Ramos (cell line): ENCODE measurements at regions not wholly inside any gene's neighbourhood (a gene's known extent, or its start where the extent isn't known, plus 50 kb on each side); places are given as distances from the start of the nearest gene placed in this dataset.
"Not testable (repeated sequence)": the region's sequence is repeated elsewhere in the genome, so short reads cannot be mapped to it uniquely, and the experiment has no call there.

Experiments
- in situ Hi-C: fragments of 300-500 bp; cut with MboI; formaldehyde crosslinking; loops from one replicate; pipeline ENCODE4 v1.14.3; 2022; ENCODE audit warnings: low sequenced_read_pairs; ENCODE audit not compliant: unreplicated experiment

GRCh38 chr14:55764784-55765183 lies 184.8 kb downstream of the KTN1 start:
- in situ Hi-C loops = no loop called here

- in situ Hi-C loops = no loop called here
Observed at GRCh38 chr14:55766071-55766470, 186.1 kb downstream of the KTN1 start.

- in situ Hi-C loops = no loop called here
Observed at GRCh38 chr14:55767286-55767685, 187.3 kb downstream of the KTN1 start.

- in situ Hi-C loops = no loop called here
Observed at GRCh38 chr14:55769877-55770276, 189.9 kb downstream of the KTN1 start.

- in situ Hi-C loops = no loop called here
Observed at GRCh38 chr14:55771242-55771981, 191.4 kb downstream of the KTN1 start.

GRCh38 chr14:55772486-55772885 lies 192.5 kb downstream of the KTN1 start:
- in situ Hi-C loops = no loop called here

- in situ Hi-C loops = no loop called here
Observed at GRCh38 chr14:55773312-55773711, 193.3 kb downstream of the KTN1 start.

GRCh38 chr14:55773984-55774545 lies 194.1 kb downstream of the KTN1 start:
- in situ Hi-C loops = no loop called here

- in situ Hi-C loops = no loop called here
Observed at GRCh38 chr14:55777877-55778276, 197.9 kb downstream of the KTN1 start.

- in situ Hi-C loops = no loop called here
Observed at GRCh38 chr14:55780156-55780946, 200.3 kb downstream of the KTN1 start.

GRCh38 chr14:55781046-55781445 lies 201.0 kb downstream of the KTN1 start:
- in situ Hi-C loops = no loop called here

- in situ Hi-C loops = no loop called here
Observed at GRCh38 chr14:55782166-55782565, 202.2 kb downstream of the KTN1 start.

- in situ Hi-C loops = no loop called here
Observed at GRCh38 chr14:55789406-55789805, 209.4 kb downstream of the KTN1 start.

- in situ Hi-C loops = no loop called here
Observed at GRCh38 chr14:55794655-55795595, 214.9 kb downstream of the KTN1 start.

- in situ Hi-C loops = not testable (repeated sequence)
Observed at GRCh38 chr14:55796513-55796912, 216.5 kb downstream of the KTN1 start.

- in situ Hi-C loops = no loop called here
Observed at GRCh38 chr14:55798406-55798805, 218.4 kb downstream of the KTN1 start.

- in situ Hi-C loops = no loop called here
Observed at GRCh38 chr14:55799508-55800095, 219.6 kb downstream of the KTN1 start.

- in situ Hi-C loops = no loop called here
Observed at GRCh38 chr14:55800156-55800785, 220.3 kb downstream of the KTN1 start.

- in situ Hi-C loops = no loop called here
Observed at GRCh38 chr14:55801121-55801520, 221.1 kb downstream of the KTN1 start.
